ENCODE measurements at regions not wholly inside any gene's neighbourhood (a gene's known extent, or its start where the extent isn't known, plus 50 kb on each side); places are given as distances from the start of the nearest gene placed in this dataset.

DNA sequence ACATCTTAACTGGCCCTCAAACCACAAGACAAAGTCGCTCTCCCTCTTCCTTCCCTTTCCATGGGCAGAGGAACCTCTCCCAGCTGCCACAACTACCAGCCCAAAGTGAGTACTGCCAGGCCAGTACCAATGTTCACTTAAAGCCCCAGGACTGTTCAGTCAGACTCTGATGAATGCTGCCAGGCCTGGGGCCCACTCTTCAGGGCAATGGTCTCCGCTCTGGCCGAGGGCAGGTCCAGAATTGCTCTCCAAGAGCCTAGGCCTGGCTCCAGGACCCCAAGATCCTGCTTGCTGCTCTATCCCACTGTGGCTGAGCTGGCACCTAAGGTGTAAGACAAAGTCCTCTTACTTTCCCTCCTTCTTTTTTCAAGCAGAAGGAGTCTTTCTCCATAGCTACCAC is 790.9 kb downstream of the KLHL13 start:
- TF ChIP-seq, protein P1, sequence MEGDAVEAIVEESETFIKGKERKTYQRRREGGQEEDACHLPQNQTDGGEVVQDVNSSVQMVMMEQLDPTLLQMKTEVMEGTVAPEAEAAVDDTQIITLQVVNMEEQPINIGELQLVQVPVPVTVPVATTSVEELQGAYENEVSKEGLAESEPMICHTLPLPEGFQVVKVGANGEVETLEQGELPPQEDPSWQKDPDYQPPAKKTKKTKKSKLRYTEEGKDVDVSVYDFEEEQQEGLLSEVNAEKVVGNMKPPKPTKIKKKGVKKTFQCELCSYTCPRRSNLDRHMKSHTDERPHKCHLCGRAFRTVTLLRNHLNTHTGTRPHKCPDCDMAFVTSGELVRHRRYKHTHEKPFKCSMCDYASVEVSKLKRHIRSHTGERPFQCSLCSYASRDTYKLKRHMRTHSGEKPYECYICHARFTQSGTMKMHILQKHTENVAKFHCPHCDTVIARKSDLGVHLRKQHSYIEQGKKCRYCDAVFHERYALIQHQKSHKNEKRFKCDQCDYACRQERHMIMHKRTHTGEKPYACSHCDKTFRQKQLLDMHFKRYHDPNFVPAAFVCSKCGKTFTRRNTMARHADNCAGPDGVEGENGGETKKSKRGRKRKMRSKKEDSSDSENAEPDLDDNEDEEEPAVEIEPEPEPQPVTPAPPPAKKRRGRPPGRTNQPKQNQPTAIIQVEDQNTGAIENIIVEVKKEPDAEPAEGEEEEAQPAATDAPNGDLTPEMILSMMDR (IDR thresholded peaks at IDR 0.05; ENCODE audit: extremely low read depth, insufficient read depth, missing control alignments), result no peak
- in situ Hi-C loops (cut with MboI; ENCODE audit: low pct_unique_long_range_greater_than_20kb, low sequenced_read_pairs, unreplicated experiment), result no loop called here
- DNase-seq (ENCODE audit: low spot score), result no peak

DNA sequence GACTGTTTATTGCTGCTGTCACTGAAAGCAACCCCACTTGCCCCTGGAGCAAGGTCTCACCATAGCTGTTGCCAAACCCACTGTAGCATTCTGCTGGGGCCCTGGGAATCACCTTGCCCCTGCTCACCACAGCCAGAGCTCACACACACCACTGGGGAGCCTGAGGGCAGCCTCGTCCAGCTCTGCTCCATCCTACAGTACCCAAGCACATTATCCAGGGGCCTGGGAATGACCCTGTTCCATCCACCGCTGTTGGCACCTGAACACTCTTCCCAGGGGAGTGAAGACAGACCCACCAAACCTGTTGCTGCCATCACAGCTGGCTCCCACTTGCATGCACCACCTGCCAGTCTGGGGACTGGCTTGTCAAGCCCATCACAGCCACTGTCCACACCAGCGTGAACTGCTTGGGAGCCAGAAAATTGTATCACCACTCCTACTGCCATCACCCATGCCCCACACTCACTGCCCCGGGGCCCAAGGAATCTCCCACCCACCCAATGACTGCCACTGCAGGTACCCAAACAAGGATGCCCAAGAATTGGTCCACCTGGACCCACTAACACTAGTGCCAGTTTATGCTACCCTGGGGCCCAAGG is 811.3 kb downstream of the KLHL13 start:
- no peak for DNase-seq (ENCODE audit: low spot score)
- in situ Hi-C loops (cut with MboI; ENCODE audit: low pct_unique_long_range_greater_than_20kb, low sequenced_read_pairs, unreplicated experiment), result no loop called here

DNA sequence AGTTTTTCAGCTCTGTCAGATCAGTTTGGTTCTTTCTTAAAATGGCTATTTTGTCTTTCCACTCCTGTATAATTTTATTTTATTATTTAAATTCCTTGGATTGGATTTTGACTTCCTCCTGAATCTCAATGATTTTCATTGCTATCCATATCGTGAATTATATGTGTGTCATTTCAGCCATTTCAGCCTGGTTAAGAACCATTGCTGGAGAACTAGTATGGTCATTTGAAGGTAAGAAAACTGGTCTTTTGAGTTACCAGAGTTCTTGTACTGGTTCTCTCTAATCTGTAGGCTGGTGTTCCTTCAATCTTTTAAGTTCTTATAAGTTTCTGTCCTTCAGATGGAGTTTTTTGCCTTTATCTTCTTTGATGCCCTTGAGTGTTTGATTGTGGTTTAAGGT is 815.5 kb downstream of the KLHL13 start:
- TF ChIP-seq, protein P1 (IDR thresholded peaks at IDR 0.05; ENCODE audit: extremely low read depth, insufficient read depth, missing control alignments), result no peak
- in situ Hi-C loops (cut with MboI; ENCODE audit: low pct_unique_long_range_greater_than_20kb, low sequenced_read_pairs, unreplicated experiment), result no loop called here
- DNase-seq (ENCODE audit: low spot score), result no peak

More for the DNA sequence above, 811.3 kb downstream of the KLHL13 start:
- TF ChIP-seq, protein P1 (IDR thresholded peaks at IDR 0.05; ENCODE audit: extremely low read depth, insufficient read depth, missing control alignments), result no peak

DNA sequence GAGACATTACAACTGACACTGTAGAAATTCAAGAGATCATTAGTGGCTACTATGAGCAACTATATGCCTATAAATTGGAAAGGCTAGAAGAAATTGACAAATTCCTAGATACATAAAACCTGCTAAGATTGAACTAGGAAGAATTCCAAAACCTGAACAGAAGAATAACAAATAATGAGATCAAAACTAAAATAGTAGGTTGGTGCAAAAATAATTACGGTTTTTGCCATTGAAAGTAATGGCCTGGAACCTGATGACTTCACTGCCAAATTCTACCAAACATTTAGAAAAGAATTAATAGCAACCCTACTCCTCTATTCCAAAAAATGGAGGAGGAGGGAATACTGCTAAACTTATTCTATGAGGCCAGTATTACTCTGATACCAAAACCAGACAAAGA is 824.9 kb downstream of the KLHL13 start:
- in situ Hi-C loops (cut with MboI; ENCODE audit: low pct_unique_long_range_greater_than_20kb, low sequenced_read_pairs, unreplicated experiment), result no loop called here
- DNase-seq (ENCODE audit: low spot score), result no peak
- TF ChIP-seq, protein P1 (IDR thresholded peaks at IDR 0.05; ENCODE audit: extremely low read depth, insufficient read depth, missing control alignments), result no peak

DNA sequence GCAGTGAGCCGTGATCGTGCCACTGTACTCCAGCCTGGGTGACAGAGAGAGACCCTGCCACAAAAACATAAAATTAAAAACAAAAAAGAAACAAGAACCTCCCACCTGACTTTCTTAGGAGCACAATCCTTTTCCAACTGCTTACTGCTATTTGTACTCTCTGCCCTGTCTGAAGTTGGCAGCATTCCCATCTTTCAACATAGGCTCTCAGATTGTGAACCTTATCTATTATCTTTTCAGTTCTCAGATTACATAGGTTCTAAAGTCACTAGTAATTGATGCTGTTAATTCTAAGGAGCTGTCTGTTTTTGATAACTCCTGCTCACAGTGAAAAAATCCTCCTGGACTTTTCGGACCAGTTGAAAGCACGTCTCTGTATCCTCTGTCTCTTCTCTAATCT is 812.2 kb upstream of the CT83 start:
- no peak for DNase-seq (ENCODE audit: low spot score)
- in situ Hi-C loops (cut with MboI; ENCODE audit: low pct_unique_long_range_greater_than_20kb, low sequenced_read_pairs, unreplicated experiment), result no loop called here
- TF ChIP-seq, protein P1 (IDR thresholded peaks at IDR 0.05; ENCODE audit: extremely low read depth, insufficient read depth, missing control alignments), result no peak

Measured in GM13977 (cell line).